SK-N-SH (cell line): ENCODE measurements at regions not wholly inside any gene's neighbourhood (a gene's known extent, or its start where the extent isn't known, plus 50 kb on each side); places are given as distances from the start of the nearest gene placed in this dataset.

Source experiments
- CTCF ChIA-PET: fragments of 300-600, 350-600 bp; formaldehyde crosslinking; extraction: SDS; loops from one replicate; lab custom pipeline; 2021; lab: Yijun Ruan, JAX
- POLR2A ChIA-PET: fragments of 350-600 bp; sonication (Branson Sonifier 250); formaldehyde crosslinking; extraction: SDS; loops from one replicate; lab custom pipeline; 2020; ENCODE audit warnings: antibody characterized with exemption, inconsistent platforms; lab: Yijun Ruan, JAX
- DNase-seq: peaks from one replicate; pipeline ENCODE4 v3.0.0; 2012
- H2AFZ ChIP-seq: fragments of 200-600 bp; sonication (generic); 2 replicates; pipeline ENCODE4 v1.8.1; 2016; ENCODE audit warnings: antibody characterized with exemption, mild to moderate bottlenecking, low read depth
- H3F3A ChIP-seq: fragments of 200-600 bp; sonication (generic); replicated peaks from 2 replicates; pipeline ENCODE3; 2016; ENCODE audit warnings: antibody characterized with exemption, mild to moderate bottlenecking; ENCODE audit not compliant: insufficient read depth
- H3K27ac ChIP-seq, 2 experiments: fragments of 200-500 bp in 1 of 2; fragments of 200-600 bp in 1 of 2; sonication (Bioruptor generic) in 1 of 2; sonication (generic), shearing (Covaris generic) in 1 of 2; 2 replicates each; pipeline versions ENCODE4 v1.5.1 to v1.6.1; 2014 to 2016; ENCODE audit warnings: low read depth in 2 of 2, inconsistent platforms in 1 of 2, low read length in 1 of 2, mild to moderate bottlenecking in 1 of 2, mixed read lengths in 1 of 2
- H3K27me3 ChIP-seq: fragments of 200-600 bp; sonication (generic), shearing (Covaris generic); 2 replicates; pipeline ENCODE4 v1.6.1; 2016; ENCODE audit warnings: mixed run types; ENCODE audit not compliant: insufficient read depth
- H3K36me3 ChIP-seq, 2 experiments: fragments of 200-500 bp in 1 of 2; fragments of 200-600 bp in 1 of 2; sonication (Bioruptor generic) in 1 of 2; sonication (generic) in 1 of 2; replicated peaks in 1 of 2; 2 replicates each; pipeline versions ENCODE3 to v1.5.1; 2014 to 2016; ENCODE audit warnings: low read length in 1 of 2, mild to moderate bottlenecking in 1 of 2; ENCODE audit not compliant: insufficient read depth in 2 of 2, control insufficient read depth in 1 of 2
- H3K4me1 ChIP-seq, 2 experiments: fragments of 200-500 bp in 1 of 2; fragments of 200-600 bp in 1 of 2; sonication (Bioruptor generic) in 1 of 2; sonication (generic), shearing (Covaris generic) in 1 of 2; 2 replicates each; pipeline versions ENCODE4 v1.5.1 to v1.6.1; 2014 to 2016; ENCODE audit warnings: low read depth in 1 of 2, low read length in 1 of 2, mixed run types in 1 of 2; ENCODE audit not compliant: insufficient read depth in 2 of 2, control insufficient read depth in 1 of 2
- H3K4me2 ChIP-seq: fragments of 200-600 bp; sonication (generic), shearing (Covaris generic); 2 replicates; pipeline ENCODE4 v1.6.1; 2017; ENCODE audit warnings: mixed run types
- H3K4me3 ChIP-seq, 2 experiments: fragments of 200-500 bp in 1 of 2; fragments of 200-600 bp in 1 of 2; sonication (Bioruptor generic) in 1 of 2; sonication (generic), shearing (Covaris generic) in 1 of 2; 2 replicates each; pipeline versions ENCODE4 v1.5.1 to v1.8.1; 2014 to 2016; ENCODE audit warnings: low read depth in 2 of 2, inconsistent platforms in 1 of 2, low read length in 1 of 2, mild to moderate bottlenecking in 1 of 2, mixed read lengths in 1 of 2, moderate library complexity in 1 of 2
- H3K79me2 ChIP-seq: fragments of 200-600 bp; sonication (generic); 2 replicates; pipeline ENCODE4 v1.8.1; 2017; ENCODE audit warnings: mild to moderate bottlenecking; ENCODE audit not compliant: insufficient read depth
- H3K9ac ChIP-seq: fragments of 200-600 bp; sonication (generic); 2 replicates; pipeline ENCODE4 v1.6.1; 2017; ENCODE audit warnings: mixed run types
- H3K9me2 ChIP-seq: fragments of 200-600 bp; sonication (generic); 2 replicates; pipeline ENCODE4 v1.6.1; 2017; ENCODE audit warnings: mixed run types
- H3K9me3 ChIP-seq: fragments of 200-600 bp; sonication (generic); 2 replicates; pipeline ENCODE4 v1.6.1; 2017; ENCODE audit warnings: mixed run types, mild to moderate bottlenecking, moderate library complexity
- H4K20me1 ChIP-seq: fragments of 200-600 bp; sonication (generic); 2 replicates; pipeline ENCODE4 v1.6.1; 2017; ENCODE audit warnings: mild to moderate bottlenecking, mixed run types; ENCODE audit not compliant: insufficient read depth
- EP300 ChIP-seq, 2 experiments: IDR thresholded peaks; 2 replicates each; pipeline versions ENCODE4 v1.4.0 to v1.6.1; 2012; ENCODE audit warnings: borderline replicate concordance in 1 of 2, low read depth in 1 of 2, low read length in 1 of 2
- FOXJ3 ChIP-seq: sonication (generic); formaldehyde crosslinking; IDR thresholded peaks from 2 replicates; pipeline ENCODE4 v1.5.1; 2020; ENCODE audit warnings: mild to moderate bottlenecking, missing genetic modification reagents
- GABPA ChIP-seq: IDR thresholded peaks from 2 replicates; pipeline ENCODE4 v1.4.0; 2012; ENCODE audit warnings: low read depth, mild to moderate bottlenecking
- GATA2 ChIP-seq: sonication (generic); formaldehyde crosslinking; IDR thresholded peaks from 2 replicates; pipeline ENCODE4 v1.5.0; 2020; ENCODE audit warnings: mild to moderate bottlenecking, missing genetic modification reagents
- JUND ChIP-seq: IDR thresholded peaks from 2 replicates; pipeline ENCODE4 v1.4.0; 2012
- MEF2A ChIP-seq: IDR thresholded peaks from 2 replicates; pipeline ENCODE4 v1.4.0; 2012; ENCODE audit warnings: low read depth, borderline replicate concordance
- MXI1 ChIP-seq: IDR thresholded peaks from 2 replicates; pipeline ENCODE4 v1.6.1; 2012; ENCODE audit warnings: mild to moderate bottlenecking, low read depth, low read length, improper control_type of control experiment
- NFIC ChIP-seq: IDR thresholded peaks from 2 replicates; pipeline ENCODE4 v1.4.0; 2012; ENCODE audit warnings: borderline replicate concordance
- NRF1 ChIP-seq: IDR thresholded peaks from 2 replicates; pipeline ENCODE4 v1.6.1; 2012; ENCODE audit warnings: low read depth, mild to moderate bottlenecking, low read length
- RAD21 ChIP-seq: IDR thresholded peaks from 2 replicates; pipeline ENCODE4 v1.6.1; 2012; ENCODE audit warnings: mild to moderate bottlenecking, low read length
- RCOR1 ChIP-seq: fragments of 150-350 bp; IDR thresholded peaks from 2 replicates; pipeline ENCODE4 v1.6.1; 2017; ENCODE audit warnings: antibody characterized with exemption, low read length
- SMC3 ChIP-seq: IDR thresholded peaks from 2 replicates; pipeline ENCODE4 v1.6.1; 2012; ENCODE audit warnings: low read depth, low read length, improper control_type of control experiment
- USF2 ChIP-seq: fragments of 150-350 bp; IDR thresholded peaks from 2 replicates; pipeline ENCODE4 v1.6.1; 2017; ENCODE audit warnings: antibody characterized with exemption, low read length, low read depth, borderline replicate concordance
- ZBTB33 ChIP-seq: IDR thresholded peaks from 2 replicates; pipeline ENCODE4 v1.4.0; 2012; ENCODE audit warnings: low read depth, borderline replicate concordance
- WGBS: methylation state at CpG from one replicate; pipeline ENCODE4 v1.1.6; 2017; ENCODE audit warnings: low lambda C conversion rate; 5-methylcytosine and 5-hydroxymethylcytosine counted together

GRCh38 chr1:239829535-239829934 lies 262.1 kb upstream of the FMN2 start (continued):
- TF ChIP-seq ZBTB33 (no peak), NRF1 (no peak)

- Histone ChIP-seq H3F3A (no peaks in the 10 kb centered on the region), H3K4me3 (no peak overlapping the region), H3K9me3 (no peaks in the 10 kb centered on the region), H4K20me1 (no peaks in the 10 kb centered on the region), H3K79me2 (no peaks in the 10 kb centered on the region), H3K27me3 (no peaks in the 10 kb centered on the region), H3K9ac (no peak overlapping the region), H2AFZ (no peak overlapping the region), H3K4me2 (no peak overlapping the region), H3K36me3 (peaks cover 0 to 4% of the 10 kb centered on the region in 2 experiments), H3K27ac (peak overlapping the region in 1 of 2 experiments; percentile 100; a peak in 2 of 4 replicates), H3K9me2 (no peaks in the 10 kb centered on the region), H3K4me1 (peaks cover 0 to 42% of the 10 kb centered on the region in 2 experiments; a peak in 2 of 4 replicates)
- POLR2A ChIA-PET, result interaction anchor here (0.6 to 0.8 kb wide), 3 partner anchors 60 to 316 kb away, joined by 3 read pairs; no protein-coding TSS in a partner anchor
- CTCF ChIA-PET, result interaction anchor here (0.9 to 1.4 kb wide), 4 partner anchors 62 to 1981 kb away, joined by 3 read pairs; no protein-coding TSS in a partner anchor
- TF ChIP-seq MXI1 (peak; percentile 48; the same call in 1 of the 2 replicates), JUND (no peak), FOXJ3 (CRISPR knock-in tag) (0 out of 2 replicates have a peak, but pooled peaks have one; percentile 18), NFIC (no peak), GABPA (no peak), MEF2A (no peak), SMC3 (0 out of 2 replicates have a peak, but pooled peaks have one; percentile 8), USF2 (no peak), RAD21 (peak; percentile 37), GATA2 (CRISPR knock-in tag) (peak; percentile 94), RCOR1 (peak; percentile 78), EP300 (IDR thresholded peaks at IDR 0.05; ENCODE audit: borderline replicate concordance in 1 of 2, low read depth in 1 of 2, low read length in 1 of 2) (peak in 1 of 2 experiments; percentile 98; a peak in 2 of 4 replicates), ZBTB33 (no peak)
- 39% methylated on average over 5 of the region's 5 CpGs for WGBS
- peak; percentile 68 for DNase-seq
These were observed 259.9 kb upstream of the FMN2 start for GRCh38 chr1:239831577-239832355.
